ENCODE measurements at regions not wholly inside any gene's neighbourhood (a gene's known extent, or its start where the extent isn't known, plus 50 kb on each side); places are given as distances from the start of the nearest gene placed in this dataset.

DNA sequence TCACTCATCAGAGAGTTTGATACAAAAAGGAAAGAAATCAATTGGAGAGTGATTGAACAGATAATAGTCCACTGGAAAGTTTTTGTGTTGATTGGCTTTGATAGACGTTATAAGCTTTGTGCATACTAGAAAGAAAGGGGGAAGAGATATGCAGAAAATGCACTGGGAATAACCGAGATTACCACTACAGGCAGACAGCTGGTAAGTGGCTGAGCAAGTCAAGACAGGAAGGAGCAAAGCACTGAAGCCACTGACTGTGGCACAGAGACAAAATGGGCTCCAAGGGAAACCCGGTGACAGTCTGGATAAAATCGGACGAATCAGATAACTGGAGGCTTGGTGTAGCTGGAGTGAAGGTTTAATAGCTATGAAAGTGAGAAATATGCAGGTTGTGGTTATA, 209.0 kb downstream of the SIM1 start:
- no peak overlapping the region for H3K4me2 ChIP-seq (ENCODE audit: low read length)
- TF ChIP-seq SMC3 (conservative IDR thresholded peaks at IDR 0.05; ENCODE audit: poor library complexity) (no peak), TAF1 (IDR thresholded peaks at IDR 0.05; ENCODE audit: low read depth) (no peak), POLR2AphosphoS5 (IDR thresholded peaks at IDR 0.05) (no peak), MXI1 (conservative IDR thresholded peaks at IDR 0.05; ENCODE audit: poor library complexity, severe bottlenecking) (no peak), EP300 (conservative IDR thresholded peaks at IDR 0.05; ENCODE audit: poor library complexity, severe bottlenecking) (no peak)
- TF ChIP-seq, protein P1, sequence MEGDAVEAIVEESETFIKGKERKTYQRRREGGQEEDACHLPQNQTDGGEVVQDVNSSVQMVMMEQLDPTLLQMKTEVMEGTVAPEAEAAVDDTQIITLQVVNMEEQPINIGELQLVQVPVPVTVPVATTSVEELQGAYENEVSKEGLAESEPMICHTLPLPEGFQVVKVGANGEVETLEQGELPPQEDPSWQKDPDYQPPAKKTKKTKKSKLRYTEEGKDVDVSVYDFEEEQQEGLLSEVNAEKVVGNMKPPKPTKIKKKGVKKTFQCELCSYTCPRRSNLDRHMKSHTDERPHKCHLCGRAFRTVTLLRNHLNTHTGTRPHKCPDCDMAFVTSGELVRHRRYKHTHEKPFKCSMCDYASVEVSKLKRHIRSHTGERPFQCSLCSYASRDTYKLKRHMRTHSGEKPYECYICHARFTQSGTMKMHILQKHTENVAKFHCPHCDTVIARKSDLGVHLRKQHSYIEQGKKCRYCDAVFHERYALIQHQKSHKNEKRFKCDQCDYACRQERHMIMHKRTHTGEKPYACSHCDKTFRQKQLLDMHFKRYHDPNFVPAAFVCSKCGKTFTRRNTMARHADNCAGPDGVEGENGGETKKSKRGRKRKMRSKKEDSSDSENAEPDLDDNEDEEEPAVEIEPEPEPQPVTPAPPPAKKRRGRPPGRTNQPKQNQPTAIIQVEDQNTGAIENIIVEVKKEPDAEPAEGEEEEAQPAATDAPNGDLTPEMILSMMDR (IDR thresholded peaks at IDR 0.05; ENCODE audit: poor library complexity, severe bottlenecking): no peak
- H3K79me2 ChIP-seq (replicated peaks; ENCODE audit: insufficient read depth, low read length): no peaks in the 10 kb centered on the region
- H4K20me1 ChIP-seq (ENCODE audit: insufficient read depth): no peaks in the 10 kb centered on the region
- no peaks in the 10 kb centered on the region for H3K36me3 ChIP-seq (ENCODE audit: insufficient read depth, low read length)
- peaks cover 5% of the 10 kb centered on the region for H3F3A ChIP-seq (ENCODE audit: insufficient read depth, low read length, poor library complexity, severe bottlenecking)
- H2AFZ ChIP-seq (ENCODE audit: low read depth, low read length): no peak overlapping the region
- no peak overlapping the region for H3K4me3 ChIP-seq (ENCODE audit: low read length)
- H3K27ac ChIP-seq (ENCODE audit: low read length): no peak overlapping the region
- no peaks in the 10 kb centered on the region for H3K27me3 ChIP-seq (ENCODE audit: insufficient read depth, low read depth, low read length)
- no peaks in the 10 kb centered on the region for H3K9me3 ChIP-seq (ENCODE audit: low read length)
- no peak overlapping the region for H3K9ac ChIP-seq (ENCODE audit: low read length)
- H3K9me2 ChIP-seq (ENCODE audit: insufficient read depth, low read length): no peaks in the 10 kb centered on the region

DNA sequence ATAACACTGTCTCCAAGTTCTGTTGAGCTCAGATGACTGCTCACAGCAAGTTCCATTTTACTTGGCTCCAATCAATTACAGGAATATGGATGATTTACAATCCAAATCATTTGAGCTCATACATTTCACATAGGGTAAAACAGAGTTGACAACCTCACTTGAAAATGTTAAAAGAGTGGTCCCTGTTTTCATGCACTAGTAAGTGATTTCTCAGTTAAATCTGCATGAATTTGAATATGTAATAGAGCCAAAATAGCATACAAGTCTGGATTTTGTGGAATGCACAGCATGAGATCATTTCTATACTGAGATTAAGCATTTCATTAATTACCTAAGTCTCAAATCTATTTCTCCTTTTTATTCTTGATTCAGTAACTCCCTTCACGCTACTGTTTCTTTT, 217.6 kb downstream of the SIM1 start:
- Histone ChIP-seq H3K9ac (ENCODE audit: low read length) (no peak overlapping the region), H3F3A (ENCODE audit: insufficient read depth, low read length, poor library complexity, severe bottlenecking) (no peaks in the 10 kb centered on the region), H4K20me1 (ENCODE audit: insufficient read depth) (no peaks in the 10 kb centered on the region), H3K36me3 (ENCODE audit: insufficient read depth, low read length) (no peaks in the 10 kb centered on the region), H2AFZ (ENCODE audit: low read depth, low read length) (no peak overlapping the region), H3K9me2 (ENCODE audit: insufficient read depth, low read length) (no peaks in the 10 kb centered on the region), H3K4me3 (ENCODE audit: low read length) (no peak overlapping the region), H3K9me3 (ENCODE audit: low read length) (no peaks in the 10 kb centered on the region), H3K4me2 (ENCODE audit: low read length) (no peak overlapping the region), H3K27ac (ENCODE audit: low read length) (no peak overlapping the region), H3K79me2 (replicated peaks; ENCODE audit: insufficient read depth, low read length) (no peaks in the 10 kb centered on the region), H3K27me3 (ENCODE audit: insufficient read depth, low read depth, low read length) (no peaks in the 10 kb centered on the region)
- TF ChIP-seq, protein P2, sequence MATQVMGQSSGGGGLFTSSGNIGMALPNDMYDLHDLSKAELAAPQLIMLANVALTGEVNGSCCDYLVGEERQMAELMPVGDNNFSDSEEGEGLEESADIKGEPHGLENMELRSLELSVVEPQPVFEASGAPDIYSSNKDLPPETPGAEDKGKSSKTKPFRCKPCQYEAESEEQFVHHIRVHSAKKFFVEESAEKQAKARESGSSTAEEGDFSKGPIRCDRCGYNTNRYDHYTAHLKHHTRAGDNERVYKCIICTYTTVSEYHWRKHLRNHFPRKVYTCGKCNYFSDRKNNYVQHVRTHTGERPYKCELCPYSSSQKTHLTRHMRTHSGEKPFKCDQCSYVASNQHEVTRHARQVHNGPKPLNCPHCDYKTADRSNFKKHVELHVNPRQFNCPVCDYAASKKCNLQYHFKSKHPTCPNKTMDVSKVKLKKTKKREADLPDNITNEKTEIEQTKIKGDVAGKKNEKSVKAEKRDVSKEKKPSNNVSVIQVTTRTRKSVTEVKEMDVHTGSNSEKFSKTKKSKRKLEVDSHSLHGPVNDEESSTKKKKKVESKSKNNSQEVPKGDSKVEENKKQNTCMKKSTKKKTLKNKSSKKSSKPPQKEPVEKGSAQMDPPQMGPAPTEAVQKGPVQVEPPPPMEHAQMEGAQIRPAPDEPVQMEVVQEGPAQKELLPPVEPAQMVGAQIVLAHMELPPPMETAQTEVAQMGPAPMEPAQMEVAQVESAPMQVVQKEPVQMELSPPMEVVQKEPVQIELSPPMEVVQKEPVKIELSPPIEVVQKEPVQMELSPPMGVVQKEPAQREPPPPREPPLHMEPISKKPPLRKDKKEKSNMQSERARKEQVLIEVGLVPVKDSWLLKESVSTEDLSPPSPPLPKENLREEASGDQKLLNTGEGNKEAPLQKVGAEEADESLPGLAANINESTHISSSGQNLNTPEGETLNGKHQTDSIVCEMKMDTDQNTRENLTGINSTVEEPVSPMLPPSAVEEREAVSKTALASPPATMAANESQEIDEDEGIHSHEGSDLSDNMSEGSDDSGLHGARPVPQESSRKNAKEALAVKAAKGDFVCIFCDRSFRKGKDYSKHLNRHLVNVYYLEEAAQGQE (IDR thresholded peaks at IDR 0.05; ENCODE audit: borderline replicate concordance): no peak
- TF ChIP-seq RAD21 (conservative IDR thresholded peaks at IDR 0.05) (no peak), TAF1 (IDR thresholded peaks at IDR 0.05; ENCODE audit: low read depth) (no peak), MXI1 (conservative IDR thresholded peaks at IDR 0.05; ENCODE audit: poor library complexity, severe bottlenecking) (no peak), EP300 (conservative IDR thresholded peaks at IDR 0.05; ENCODE audit: poor library complexity, severe bottlenecking) (no peak), SMC3 (conservative IDR thresholded peaks at IDR 0.05; ENCODE audit: poor library complexity) (no peak), EZH2 (IDR thresholded peaks at IDR 0.05; ENCODE audit: borderline replicate concordance, insufficient read depth, low read length, poor library complexity, severe bottlenecking) (no peak), POLR2AphosphoS5 (IDR thresholded peaks at IDR 0.05) (no peak)
- TF ChIP-seq, protein P1 (IDR thresholded peaks at IDR 0.05; ENCODE audit: poor library complexity, severe bottlenecking): no peak
